HL-60 (cell line): ENCODE measurements at regions not wholly inside any gene's neighbourhood (a gene's known extent, or its start where the extent isn't known, plus 50 kb on each side); places are given as distances from the start of the nearest gene placed in this dataset.

Experiments used
- DNase-seq, 2 experiments: peaks; one replicate each; pipeline ENCODE4 v3.0.0-alpha.2; 2010 to 2020; ENCODE audit warnings: low read depth in 1 of 2, low spot score in 1 of 2
- H3K27ac ChIP-seq: fragments of 250-450 bp; sonication (Bioruptor Pico); replicated peaks from 2 replicates; pipeline ENCODE4 v1.5.1; 2020; ENCODE audit warnings: mild to moderate bottlenecking, moderate library complexity
- H3K27me3 ChIP-seq: fragments of 250-450 bp; sonication (Bioruptor Pico); 2 replicates; pipeline ENCODE4 v1.5.1; 2021; ENCODE audit warnings: mild to moderate bottlenecking, moderate library complexity; ENCODE audit not compliant: insufficient read depth, poor library complexity, severe bottlenecking
- H3K4me3 ChIP-seq: replicated peaks from 2 replicates; pipeline ENCODE4 v1.5.1; 2011; ENCODE audit warnings: mild to moderate bottlenecking, control low read depth, low read length; ENCODE audit not compliant: insufficient read depth
- GABPA ChIP-seq: IDR thresholded peaks from 2 replicates; pipeline ENCODE4 v1.6.1; 2012; ENCODE audit warnings: low read depth
- POLR2AphosphoS5 ChIP-seq: IDR thresholded peaks from 2 replicates; pipeline ENCODE4 v1.6.1; 2012; ENCODE audit warnings: low read depth
- SPI1 ChIP-seq: IDR thresholded peaks from 2 replicates; pipeline ENCODE4 v1.6.1; 2012; ENCODE audit warnings: low read depth, mild to moderate bottlenecking, borderline replicate concordance
- TF ChIP-seq, protein P1 (sequence below): IDR thresholded peaks from one replicate; pipeline ENCODE4 v1.5.1; 2011; ENCODE audit warnings: low read length, control low read depth, inconsistent platforms; ENCODE audit not compliant: insufficient read depth
- TF ChIP-seq, protein P2 (sequence below): IDR thresholded peaks from 2 replicates; pipeline ENCODE4 v1.6.1; 2012; ENCODE audit warnings: low read depth; ENCODE audit not compliant: insufficient replicate concordance

GRCh38 chr3:4099607-4100006 is 203.6 kb upstream of the SETMAR start:
- Histone ChIP-seq H3K27me3 (no peaks in the 10 kb centered on the region), H3K4me3 (no peak overlapping the region), H3K27ac (no peak overlapping the region)
- DNase-seq, result no peak
- TF ChIP-seq POLR2AphosphoS5, result no peak
- TF ChIP-seq, protein P1, sequence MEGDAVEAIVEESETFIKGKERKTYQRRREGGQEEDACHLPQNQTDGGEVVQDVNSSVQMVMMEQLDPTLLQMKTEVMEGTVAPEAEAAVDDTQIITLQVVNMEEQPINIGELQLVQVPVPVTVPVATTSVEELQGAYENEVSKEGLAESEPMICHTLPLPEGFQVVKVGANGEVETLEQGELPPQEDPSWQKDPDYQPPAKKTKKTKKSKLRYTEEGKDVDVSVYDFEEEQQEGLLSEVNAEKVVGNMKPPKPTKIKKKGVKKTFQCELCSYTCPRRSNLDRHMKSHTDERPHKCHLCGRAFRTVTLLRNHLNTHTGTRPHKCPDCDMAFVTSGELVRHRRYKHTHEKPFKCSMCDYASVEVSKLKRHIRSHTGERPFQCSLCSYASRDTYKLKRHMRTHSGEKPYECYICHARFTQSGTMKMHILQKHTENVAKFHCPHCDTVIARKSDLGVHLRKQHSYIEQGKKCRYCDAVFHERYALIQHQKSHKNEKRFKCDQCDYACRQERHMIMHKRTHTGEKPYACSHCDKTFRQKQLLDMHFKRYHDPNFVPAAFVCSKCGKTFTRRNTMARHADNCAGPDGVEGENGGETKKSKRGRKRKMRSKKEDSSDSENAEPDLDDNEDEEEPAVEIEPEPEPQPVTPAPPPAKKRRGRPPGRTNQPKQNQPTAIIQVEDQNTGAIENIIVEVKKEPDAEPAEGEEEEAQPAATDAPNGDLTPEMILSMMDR, result no peak
- TF ChIP-seq, protein P2, sequence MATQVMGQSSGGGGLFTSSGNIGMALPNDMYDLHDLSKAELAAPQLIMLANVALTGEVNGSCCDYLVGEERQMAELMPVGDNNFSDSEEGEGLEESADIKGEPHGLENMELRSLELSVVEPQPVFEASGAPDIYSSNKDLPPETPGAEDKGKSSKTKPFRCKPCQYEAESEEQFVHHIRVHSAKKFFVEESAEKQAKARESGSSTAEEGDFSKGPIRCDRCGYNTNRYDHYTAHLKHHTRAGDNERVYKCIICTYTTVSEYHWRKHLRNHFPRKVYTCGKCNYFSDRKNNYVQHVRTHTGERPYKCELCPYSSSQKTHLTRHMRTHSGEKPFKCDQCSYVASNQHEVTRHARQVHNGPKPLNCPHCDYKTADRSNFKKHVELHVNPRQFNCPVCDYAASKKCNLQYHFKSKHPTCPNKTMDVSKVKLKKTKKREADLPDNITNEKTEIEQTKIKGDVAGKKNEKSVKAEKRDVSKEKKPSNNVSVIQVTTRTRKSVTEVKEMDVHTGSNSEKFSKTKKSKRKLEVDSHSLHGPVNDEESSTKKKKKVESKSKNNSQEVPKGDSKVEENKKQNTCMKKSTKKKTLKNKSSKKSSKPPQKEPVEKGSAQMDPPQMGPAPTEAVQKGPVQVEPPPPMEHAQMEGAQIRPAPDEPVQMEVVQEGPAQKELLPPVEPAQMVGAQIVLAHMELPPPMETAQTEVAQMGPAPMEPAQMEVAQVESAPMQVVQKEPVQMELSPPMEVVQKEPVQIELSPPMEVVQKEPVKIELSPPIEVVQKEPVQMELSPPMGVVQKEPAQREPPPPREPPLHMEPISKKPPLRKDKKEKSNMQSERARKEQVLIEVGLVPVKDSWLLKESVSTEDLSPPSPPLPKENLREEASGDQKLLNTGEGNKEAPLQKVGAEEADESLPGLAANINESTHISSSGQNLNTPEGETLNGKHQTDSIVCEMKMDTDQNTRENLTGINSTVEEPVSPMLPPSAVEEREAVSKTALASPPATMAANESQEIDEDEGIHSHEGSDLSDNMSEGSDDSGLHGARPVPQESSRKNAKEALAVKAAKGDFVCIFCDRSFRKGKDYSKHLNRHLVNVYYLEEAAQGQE, result no peak
- TF ChIP-seq SPI1, result no peak
- no peak for TF ChIP-seq GABPA

GRCh38 chr3:4107430-4107829 is 195.7 kb upstream of the SETMAR start:
- no peak overlapping the region for H3K27ac ChIP-seq
- DNase-seq, result no peak

DNA sequence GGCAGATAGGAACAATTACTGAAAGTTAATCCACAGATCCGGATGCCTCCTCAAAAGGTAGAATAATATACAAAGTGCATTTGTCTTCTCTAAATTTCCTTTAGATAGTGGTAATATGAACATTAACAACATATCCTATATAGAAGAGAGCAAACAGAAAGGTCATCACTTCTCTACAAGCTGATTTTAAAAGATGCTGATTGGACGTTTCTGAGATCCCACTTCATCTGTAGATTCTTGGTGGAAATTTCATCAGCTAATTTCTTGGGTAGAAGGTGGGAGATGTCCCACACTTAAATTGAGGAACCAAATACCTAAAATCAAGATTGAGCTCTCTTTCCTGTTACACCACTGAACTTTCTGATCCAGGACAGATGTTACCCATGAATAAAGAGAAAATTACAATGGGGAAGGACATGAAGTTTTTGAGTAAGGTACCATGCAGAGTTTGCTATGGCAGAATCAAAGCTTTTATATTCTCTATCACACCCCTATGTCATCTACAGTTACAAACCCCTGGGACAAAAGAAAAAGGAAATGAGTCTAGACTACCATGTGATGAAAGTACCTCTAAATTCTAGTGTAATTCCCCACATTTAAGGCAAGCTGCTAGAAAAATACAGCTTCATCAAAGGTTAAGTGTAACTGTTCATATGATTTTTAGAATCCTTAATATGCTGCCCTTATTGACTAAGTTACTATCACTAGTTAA is 189.2 kb upstream of the SETMAR start:
- no peaks in the 10 kb centered on the region for H3K27me3 ChIP-seq
- TF ChIP-seq, protein P2, result no peak
- TF ChIP-seq GABPA (no peak), SPI1 (no peak), POLR2AphosphoS5 (no peak)
- TF ChIP-seq, protein P1, result no peak
- no peak for DNase-seq
- H3K27ac ChIP-seq, result no peak overlapping the region
- no peak overlapping the region for H3K4me3 ChIP-seq

More at GRCh38 chr3:4107430-4107829, 195.7 kb upstream of the SETMAR start:
- H3K27me3 ChIP-seq, result no peaks in the 10 kb centered on the region
- TF ChIP-seq GABPA (no peak), POLR2AphosphoS5 (no peak), SPI1 (no peak)
- TF ChIP-seq, protein P2, result no peak
- TF ChIP-seq, protein P1, result no peak
- no peak overlapping the region for H3K4me3 ChIP-seq
